CD4-positive, alpha-beta T cell treated with Interleukin-17A for 1 hour (primary cell): ENCODE measurements at regions not wholly inside any gene's neighbourhood (a gene's known extent, or its start where the extent isn't known, plus 50 kb on each side); places are given as distances from the start of the nearest gene placed in this dataset.
"Not testable (repeated sequence)": the region's sequence is repeated elsewhere in the genome, so short reads cannot be mapped to it uniquely, and the experiment has no call there.

Experiments used
- DNase-seq: peaks from one replicate; pipeline ENCODE4 v3.0.0-alpha.2; 2020

DNA sequence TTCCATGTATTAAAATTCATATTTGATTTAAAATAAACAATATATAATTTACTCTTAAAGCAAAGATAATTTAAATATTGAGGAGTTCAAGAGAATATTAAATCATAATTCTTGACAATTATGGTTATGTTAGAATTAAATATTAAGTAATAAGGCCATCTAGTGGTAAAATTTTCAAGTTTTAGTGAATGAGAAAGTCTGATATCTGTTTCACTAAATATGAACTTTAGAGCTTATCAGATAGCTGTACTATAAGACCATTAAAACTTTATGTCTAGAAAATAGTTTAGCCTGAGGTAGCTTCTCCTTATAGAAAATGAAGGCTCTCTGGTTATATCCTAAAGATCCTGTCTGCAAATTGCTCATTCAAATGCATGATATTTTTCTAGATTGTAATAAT, 152.1 kb upstream of the PRSS12 start:
- DNase-seq, result not testable (repeated sequence)

DNA sequence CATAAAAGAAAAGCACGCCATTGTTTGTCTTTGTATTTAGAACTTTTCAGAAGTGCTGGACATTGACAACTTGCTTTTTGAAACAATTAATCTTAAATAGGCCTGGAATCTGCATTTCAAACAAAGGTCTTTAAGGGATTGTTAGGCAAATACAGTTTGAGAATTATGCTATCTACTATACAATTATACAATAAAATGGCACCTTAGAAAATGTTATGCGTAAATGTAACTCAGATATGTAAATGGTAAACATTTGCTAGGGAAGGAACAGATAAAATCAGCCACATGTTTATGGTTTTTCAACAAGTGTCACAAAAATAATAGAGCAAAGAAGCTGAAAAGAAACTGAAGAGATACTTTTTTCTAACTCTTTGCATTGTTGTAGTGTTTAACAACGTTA, 152.7 kb upstream of the PRSS12 start:
- not testable (repeated sequence) for DNase-seq

DNA sequence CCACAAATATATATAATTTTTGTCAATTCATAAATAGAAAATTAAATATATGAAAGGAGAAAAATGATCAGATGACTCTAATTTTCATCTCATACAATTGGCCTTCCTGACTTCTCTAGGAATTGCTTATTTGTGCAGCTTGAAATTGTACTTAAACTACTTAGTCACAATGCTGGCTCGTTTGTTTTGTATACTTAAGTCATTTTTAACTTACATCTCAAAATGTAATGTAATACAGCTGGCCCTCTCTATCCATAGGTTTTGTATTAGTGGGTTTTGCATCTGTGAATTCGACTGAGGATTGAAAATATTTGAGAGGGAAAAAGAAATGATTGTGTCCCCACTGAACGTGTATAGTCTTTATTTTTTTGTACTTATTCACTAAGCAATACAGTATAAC, 160.1 kb upstream of the PRSS12 start:
- not testable (repeated sequence) for DNase-seq

DNA sequence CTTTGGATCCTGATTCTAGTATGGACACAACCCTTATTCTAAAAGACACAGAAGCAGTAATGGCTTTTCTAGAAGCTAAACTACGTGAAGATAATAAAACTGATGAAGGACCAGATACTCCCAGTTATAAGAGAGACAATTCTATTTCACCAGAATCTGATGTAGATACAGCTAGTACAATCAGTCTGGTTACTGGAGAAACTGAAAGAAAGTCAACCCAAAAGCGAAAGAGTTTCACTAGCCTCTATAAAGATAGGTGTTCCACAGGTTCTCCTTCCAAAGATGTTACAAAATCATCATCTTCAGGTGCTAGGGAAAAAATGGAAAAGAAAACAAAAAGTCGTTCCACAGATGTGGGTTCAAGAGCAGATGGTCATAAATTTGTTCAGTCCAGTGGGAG, 161.5 kb upstream of the PRSS12 start:
- not testable (repeated sequence) for DNase-seq

DNA sequence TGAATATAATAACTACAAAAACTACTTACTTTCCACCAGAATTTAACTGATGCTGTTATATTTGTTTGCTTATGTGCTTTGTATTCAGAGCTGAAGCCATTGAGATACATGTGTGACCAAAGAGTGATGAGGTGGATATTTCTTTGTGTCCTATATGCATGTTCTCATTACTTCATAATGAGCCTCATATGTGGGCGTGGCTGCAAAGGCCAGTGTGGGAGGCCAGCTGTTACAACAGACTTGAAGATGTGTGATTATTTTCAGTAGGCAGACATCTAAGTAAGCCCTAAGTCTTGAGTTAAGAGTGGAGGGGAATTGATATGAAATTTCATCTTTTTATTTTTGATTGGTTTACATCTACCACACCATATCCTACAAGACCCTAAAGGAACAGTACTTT, 163.3 kb upstream of the PRSS12 start:
- DNase-seq, result not testable (repeated sequence)

DNA sequence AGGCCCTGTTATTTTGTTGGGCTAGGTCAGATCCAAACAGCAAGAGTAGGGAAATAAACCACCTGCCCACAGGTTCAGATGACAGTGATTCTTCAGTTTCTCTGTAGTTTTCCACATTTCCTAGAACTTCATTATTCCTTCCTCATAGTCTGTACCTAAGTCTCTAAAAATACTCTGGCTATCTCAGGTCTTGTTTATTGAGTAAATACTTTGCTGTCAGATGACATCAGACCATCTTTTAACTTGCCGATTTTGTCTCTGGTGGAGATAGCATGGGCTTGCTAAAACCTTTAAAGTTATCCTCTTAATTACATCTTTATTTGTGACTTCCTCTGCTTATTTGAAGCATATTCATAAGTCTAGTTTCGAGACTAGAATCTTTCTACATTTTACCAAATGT, 155.1 kb upstream of the METTL14 start:
- DNase-seq, result not testable (repeated sequence)

DNA sequence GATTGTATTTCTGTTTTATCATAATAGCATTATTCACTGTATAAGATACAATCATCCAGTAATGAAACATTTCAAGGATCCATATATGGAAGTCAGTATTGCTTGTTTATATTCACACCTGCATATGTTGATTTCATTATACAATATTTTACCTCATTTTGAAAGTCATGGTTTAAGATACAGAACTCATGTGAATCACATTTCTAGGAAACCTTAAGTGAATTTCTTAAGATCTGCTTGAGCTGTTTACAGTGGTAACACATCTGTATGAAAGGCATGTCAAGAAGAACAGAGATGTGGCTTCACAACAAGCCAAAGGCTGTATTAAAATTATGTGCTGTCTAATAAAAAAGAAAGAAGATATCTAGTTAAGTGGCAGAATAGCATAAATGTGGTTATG, 153.2 kb upstream of the METTL14 start:
- not testable (repeated sequence) for DNase-seq

DNA sequence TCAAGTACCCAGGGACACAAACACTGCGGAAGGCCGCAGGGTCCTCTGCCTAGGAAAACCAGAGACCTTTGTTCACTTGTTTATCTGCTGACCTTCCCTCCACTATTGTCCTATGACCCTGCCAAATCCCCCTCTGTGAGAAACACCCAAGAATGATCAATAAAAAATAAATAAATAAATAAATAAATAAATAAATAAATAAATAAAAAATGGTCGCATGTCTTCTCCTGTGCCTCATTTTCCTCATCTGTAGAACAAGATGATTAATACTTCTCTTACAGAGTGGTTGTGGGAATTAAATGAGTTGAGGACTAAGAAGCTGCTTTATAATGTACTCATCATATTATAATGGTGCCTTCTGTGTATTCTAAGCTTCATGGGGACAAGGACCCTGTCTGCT, 149.4 kb upstream of the METTL14 start:
- DNase-seq, result not testable (repeated sequence)

DNA sequence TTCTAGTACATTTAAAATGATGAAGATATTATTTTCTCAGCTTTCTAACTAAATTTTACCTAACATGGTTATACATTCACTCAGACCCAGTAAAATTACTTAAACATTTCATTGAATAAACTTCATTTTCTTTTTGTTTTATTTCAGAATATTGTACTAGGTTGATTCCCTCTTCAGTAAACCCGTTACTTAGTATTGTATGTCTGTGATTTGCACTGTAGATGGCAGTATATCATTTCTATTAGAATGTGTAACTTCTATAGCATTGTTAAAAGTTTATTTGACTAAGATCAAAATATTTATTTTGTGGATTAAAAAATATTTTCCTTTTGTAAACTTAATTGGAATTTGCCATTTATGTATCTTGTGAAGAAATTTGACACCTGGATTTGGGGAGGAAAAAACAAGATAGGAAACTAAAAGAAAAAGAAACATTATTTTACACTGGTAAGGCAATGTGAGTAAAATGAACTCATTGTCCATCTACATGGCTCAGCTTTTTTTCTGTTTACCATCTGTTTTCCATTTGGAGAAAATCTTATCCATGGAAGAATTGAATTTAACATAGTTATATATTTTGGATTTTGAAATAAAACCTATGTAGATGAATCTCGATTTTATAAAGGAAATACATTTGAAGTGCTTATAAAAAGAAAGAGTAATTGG, 145.6 kb upstream of the METTL14 start:
- peak; percentile 12 for DNase-seq

DNA sequence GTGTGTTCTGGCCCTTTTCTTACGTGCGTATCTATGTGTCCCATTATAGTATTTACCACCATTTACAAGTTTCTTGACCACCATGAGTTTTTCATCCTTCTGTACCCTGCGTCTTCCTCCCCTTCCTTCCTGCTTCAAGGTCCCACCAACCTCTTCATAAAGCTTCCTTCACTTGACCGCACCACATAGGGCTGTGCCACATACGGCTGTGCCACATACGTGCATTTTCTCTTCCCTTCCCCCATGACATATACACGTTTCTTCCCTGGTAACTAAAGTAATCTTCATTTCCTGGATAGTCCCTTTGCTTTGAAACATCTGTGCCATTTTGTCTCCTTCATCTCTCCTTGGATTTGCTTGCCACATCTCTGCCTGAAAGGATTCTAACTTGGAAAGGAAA, 128.6 kb upstream of the METTL14 start:
- not testable (repeated sequence) for DNase-seq

DNA sequence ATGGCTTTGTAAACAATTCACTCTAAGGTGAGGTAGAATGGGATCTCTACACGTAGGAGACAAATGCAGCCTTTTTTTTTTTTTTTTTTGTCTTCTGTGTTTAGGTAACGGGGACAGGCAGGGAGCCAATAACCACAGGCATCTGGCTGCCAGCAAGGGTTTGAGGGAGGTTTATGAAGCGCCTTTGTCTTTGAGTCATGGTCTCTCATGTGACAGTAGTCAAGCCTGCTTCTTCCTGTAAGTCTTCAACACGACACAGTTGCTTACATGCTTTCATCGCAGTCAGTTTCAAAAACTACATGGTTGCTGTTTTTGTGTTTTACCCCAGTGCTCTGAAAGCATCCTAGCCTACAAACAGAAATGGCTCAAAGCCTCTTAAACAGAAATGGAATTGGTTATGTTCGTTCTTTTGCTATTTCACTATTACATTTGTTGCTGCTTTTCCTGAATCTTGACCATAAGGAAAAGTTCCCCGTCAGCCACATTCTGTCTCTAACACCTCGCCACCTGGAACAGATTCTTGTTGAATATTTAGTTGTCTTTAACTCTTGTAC, 127.8 kb upstream of the METTL14 start:
- DNase-seq, result no peak

DNA sequence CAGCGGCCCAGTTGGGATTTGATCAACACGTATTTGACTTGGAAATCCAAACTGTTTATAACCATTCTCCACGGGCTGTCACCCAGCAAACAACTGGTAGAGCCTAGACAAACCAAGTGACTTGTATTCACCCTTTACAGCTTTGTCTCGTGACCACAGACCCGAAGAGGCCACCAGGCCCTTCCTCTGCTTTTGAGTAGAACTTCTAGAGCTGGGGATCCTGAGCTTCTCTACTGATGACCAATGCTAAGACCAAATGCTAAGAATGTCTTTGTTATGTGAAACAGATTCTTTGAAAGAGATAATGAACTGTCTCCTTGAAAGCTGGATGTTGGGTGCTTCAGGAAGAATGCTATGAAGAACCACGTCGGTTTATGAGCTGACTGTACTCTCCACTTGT, 127.0 kb upstream of the METTL14 start:
- DNase-seq, result not testable (repeated sequence)

DNA sequence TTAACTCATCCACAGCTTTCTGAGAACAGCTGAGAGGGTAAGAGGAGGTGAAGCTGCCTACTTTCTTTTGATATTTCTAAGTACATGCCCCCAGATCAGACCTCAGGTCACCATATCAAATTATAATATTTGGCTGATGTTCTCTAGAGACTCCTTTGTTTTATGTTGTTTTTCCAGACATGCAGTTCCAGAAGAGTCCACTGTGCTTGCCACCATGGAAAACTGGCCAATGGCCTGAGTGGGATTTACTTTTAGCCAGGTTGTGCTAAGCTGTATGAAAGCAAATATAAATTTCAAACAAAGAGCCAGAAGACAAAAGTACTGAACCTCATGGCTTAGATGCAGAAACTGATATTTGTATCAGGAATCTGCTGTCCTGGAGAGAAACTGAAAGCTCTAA, 123.6 kb upstream of the METTL14 start:
- DNase-seq, result not testable (repeated sequence)

DNA sequence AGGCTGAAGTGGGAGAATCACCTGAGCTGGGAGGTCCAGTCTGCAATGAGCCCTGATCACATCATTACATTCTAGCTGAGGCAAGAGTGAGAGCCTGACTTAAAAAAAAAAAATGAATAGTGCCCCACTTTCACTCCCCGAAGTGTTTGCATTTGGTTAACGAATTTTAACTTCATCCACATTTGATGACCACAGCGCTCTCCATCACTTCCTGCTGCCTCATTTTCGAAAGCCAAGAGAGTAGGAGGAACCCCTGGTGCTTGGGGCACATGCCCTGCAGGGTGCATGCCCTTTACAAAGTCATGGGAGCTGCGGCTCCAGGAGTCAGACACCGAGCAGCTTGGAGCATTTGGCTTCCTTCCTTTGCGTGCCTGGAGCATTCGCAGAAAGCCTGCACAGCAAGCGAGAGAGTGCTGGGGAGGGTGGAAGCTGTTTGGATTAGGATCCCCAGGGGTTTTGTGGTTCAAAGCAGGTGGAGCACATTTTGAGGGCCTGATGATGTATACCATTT, 119.1 kb upstream of the METTL14 start:
- DNase-seq, result not testable (repeated sequence)

DNA sequence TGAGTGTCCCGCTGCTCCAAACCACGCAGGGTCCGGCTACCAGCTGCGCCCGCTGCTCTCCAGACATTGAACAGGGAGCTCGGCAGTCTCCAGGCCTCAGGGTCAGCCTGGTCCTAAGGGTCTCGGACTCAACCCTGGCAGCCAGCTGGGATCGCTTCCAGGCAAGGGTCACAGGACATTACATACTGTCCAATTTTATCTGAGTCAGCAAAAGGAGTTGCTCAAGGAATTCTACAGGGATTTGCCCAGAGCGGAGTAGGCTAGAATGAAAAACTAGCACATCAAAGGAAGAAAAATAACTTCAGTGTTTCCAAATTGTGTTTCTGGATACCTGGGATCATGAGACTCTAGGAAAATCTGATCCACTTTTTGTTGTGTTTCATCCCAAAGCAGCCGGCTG, 112.2 kb upstream of the METTL14 start:
- not testable (repeated sequence) for DNase-seq

DNA sequence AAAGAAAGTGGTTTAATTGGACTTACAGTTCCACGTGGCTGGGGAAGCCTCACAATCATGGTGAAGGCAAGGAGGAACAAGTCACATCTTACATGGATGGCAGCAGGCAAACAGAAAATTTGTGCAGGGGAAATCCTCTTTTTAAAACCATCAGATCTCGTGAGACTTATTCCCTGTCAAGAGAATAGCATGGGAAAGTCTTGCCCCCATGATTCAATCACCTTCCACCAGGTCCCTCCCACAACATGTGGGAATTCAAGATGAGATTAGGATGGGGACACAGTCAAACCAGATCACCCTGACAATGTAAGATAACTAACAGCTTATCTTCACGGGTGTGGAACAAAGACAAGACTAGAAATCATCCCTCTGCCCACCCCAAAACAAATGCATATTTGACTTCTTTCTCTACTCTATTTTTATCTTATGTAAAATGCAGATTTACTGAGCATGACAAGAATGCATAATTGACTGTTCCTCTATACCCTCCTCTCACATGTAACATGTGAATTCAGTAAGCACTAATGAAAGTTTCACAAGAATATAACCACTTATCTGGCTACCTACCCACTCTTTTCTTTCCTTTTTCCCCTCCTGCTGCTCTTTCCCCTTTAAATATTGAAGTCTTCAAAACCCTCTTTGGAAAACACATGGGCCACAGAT, 110.8 kb upstream of the METTL14 start:
- DNase-seq, result not testable (repeated sequence)

DNA sequence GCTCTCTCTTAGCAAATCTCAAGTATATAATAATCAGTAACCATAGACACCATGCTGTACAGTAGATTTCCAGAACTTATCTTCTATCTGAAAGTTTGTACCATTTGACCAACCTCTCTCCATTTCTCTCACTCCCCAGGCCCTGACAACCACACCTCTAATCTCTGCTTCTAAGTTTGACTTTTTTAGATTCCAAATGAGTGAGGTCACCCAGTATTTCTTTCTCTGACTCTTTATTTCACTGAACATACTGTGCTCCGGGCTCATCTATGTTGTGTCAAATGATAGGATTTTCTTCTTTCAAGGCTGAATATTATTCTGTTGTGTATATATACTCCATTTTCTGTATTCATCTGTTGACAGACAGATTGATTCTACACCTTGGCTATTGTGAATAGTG, 110.1 kb upstream of the METTL14 start:
- DNase-seq, result not testable (repeated sequence)

DNA sequence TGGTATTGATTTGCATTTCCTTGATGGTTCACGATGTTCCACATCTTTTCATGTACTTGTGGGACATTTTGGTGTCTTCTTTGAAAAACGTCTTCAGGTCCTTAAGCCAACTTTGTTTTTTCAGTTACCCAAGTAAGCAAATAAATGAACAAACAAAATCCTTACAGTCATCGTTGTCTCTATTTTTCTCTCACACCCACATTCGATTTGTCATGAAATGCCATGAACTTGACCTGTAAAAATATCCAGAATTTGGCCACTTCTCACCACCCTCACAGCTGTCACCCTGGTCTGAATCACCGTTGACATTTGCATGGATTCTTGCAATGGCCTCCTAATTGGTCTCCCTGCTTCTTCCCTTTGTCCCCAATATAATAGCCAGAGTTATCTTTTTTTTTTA, 109.5 kb upstream of the METTL14 start:
- DNase-seq, result not testable (repeated sequence)

DNA sequence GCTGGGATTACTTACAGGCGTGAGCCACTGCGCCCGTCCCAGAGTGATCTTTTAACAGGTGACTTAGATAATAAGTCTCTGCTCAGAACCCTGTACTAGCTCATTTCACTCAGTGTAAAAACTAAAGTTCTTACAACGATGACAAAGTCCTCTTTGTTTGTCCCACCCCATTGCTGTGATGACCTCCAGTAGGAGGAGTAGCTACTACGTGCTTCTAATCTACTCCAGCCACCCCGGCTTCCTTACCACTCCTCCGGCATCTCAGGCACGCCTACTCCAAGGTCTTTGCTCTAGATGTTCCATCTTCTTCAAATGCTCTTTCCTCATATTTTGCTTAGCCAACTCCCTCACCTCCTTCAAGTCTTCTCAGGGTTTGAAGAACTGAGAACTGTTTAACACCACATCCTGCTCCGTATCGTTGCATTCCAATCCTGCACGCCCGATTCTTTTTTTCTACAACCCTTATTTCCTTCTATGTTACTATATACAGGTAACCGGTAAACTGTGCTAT, 108.4 kb upstream of the METTL14 start:
- DNase-seq, result not testable (repeated sequence)

DNA sequence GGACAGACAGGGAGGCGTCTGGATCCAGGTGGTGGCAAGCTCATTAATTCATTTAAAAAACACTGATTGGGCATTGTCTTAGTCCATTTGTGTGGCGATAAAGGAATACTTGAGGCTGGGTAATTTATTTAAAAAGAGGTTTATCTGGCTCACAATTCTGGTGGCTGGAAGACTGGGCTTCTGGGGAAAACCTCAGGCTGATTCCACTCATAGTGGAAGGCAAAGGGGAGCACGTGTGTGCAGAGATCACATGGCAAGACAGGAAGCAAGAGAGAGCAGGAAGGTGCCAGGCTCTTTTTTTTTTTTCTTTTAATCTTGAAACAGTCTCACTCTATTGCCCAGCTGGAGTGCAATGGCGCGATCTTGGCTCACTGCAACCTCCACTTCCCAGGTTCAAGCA, 100.2 kb upstream of the METTL14 start:
- no peak for DNase-seq

DNA sequence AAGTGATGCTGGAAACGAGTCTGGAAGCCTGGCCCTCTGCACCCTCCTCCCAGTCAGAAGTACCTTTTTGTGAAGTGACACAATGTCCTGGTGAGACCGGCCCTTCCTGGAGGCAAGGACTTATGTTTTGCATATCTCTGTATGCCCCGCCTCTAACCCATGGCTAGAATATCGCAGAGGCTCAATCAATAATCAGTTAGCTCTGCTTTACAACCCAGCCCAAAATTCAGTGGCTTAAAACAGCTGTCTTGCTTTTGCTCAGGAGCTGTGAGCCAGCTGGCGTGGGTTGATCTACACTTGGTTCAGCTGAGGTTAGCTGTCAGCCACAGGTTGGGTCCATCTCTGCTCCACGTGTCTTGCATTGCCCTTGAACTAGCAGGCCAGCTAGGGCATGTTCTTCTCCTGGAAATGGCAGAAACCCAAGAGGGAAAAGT, 98.8 kb upstream of the METTL14 start:
- no peak for DNase-seq

DNA sequence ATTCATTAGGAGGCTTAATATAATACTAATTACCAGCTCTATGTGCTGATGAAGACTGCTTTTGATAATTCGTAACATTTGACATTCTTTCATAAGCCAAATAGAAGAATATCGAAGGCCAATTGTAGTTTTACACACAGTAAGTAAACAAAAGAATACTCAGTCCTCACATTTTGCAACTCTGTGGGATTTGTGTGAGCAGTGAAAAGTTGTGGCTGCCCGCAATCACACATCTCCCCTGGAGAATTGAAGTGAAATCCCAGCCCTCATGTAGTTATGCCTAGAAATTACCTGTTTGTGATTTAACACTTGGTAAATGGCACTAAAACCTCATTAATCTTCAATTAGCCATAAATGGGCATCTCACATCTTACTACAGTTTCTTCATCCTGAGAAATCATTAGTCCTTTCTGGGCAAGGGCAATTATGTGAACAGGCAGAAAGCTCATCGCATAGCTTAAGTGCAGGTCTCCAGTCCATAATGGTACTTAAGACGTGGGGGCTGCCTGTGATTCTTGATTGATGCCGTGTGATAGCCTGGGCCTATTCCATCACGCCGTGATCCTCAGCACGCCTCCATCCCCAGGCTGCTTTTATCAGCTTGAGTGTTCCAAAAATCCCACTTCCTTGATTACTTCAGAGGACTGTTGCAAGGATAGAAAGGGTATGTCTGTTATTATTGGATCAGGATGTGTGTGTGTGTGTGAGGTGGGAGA, 97.9 kb upstream of the METTL14 start:
- DNase-seq, result no peak

DNA sequence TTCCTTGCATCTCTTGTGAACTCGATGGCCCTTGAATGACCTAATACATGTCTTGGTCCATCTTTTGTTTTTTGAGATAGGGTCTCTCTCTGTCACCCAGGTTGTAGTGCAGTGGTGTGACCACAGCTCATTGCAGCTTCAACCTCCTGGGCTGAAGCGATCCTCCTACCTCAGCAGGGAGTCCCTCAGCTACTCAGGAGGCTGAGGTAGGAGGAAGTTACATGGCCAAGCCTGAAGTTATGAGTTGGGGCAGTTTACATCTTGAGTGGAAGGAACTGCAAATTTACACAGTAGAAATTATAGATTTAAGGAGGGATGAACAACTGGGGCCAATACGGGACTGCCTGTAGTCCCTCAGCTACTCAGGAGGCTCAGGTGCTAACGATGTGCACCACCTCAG, 97.2 kb upstream of the METTL14 start:
- no peak for DNase-seq
